GM21423 (cell line): ENCODE measurements at regions not wholly inside any gene's neighbourhood (a gene's known extent, or its start where the extent isn't known, plus 50 kb on each side); places are given as distances from the start of the nearest gene placed in this dataset.
"Not testable (repeated sequence)": the region's sequence is repeated elsewhere in the genome, so short reads cannot be mapped to it uniquely, and the experiment has no call there.

Experiments used
- ATAC-seq: cut with Tn5 transposase; IDR thresholded peaks from one replicate; pipeline ENCODE4 v1.9.1; 2021; ENCODE audit warnings: mild to moderate bottlenecking, moderate library complexity; ENCODE audit not compliant: unreplicated experiment

GRCh38 chr13:42396901-42397655 is 125.1 kb downstream of the AKAP11 start:
- ATAC-seq = no peak

- no peak for ATAC-seq
Measured at GRCh38 chr13:42398533-42398932, 126.6 kb downstream of the AKAP11 start.

- no peak for ATAC-seq
Measured at GRCh38 chr13:42400188-42400833, 128.4 kb downstream of the AKAP11 start.

GRCh38 chr13:42401376-42401775 is 129.4 kb downstream of the AKAP11 start:
- no peak for ATAC-seq

- ATAC-seq = peak; percentile 73
Measured at GRCh38 chr13:42405665-42406390, 133.9 kb downstream of the AKAP11 start.

DNA sequence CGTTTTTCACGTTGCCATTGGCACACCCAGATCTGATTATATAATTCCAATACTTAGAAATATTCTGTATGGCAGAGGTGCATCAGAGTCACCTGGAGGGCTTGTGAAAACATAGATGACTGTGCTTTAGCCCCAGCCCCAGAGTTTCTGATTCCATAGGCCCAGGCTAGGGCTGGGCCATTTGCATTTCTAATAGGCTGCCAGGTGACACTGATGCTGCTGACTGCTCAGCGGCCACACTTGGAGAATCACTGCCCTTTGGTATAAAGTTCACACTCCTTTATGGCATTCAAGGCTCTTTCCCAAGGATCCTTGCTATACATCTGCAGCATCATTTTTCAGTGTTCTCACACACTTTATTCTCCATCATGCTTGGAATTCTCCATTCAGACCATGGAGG is 137.1 kb downstream of the AKAP11 start:
- ATAC-seq = no peak

DNA sequence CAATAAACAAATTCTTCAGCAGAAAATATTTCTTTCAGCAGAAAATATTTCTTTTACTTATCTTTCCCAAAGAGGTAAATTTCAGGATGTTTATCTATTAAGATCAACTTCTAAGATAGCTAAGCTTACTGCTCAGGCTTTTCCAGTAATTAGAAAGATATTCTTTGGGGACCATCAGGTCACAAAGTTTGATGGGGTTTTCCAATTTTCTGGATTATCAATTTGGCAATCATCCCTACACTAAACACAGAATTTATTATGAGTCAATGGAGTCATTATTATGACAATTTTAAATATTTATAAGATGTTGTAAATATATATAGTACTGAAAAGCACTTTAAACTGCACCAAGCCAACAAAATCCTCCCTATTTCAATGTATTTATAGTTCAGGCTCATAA is 137.6 kb downstream of the AKAP11 start:
- no peak for ATAC-seq

GRCh38 chr13:42412812-42413483 is 141.0 kb downstream of the AKAP11 start:
- ATAC-seq = peak; percentile 53

- no peak for ATAC-seq
Measured at GRCh38 chr13:42413484-42413815, 141.5 kb downstream of the AKAP11 start.

DNA sequence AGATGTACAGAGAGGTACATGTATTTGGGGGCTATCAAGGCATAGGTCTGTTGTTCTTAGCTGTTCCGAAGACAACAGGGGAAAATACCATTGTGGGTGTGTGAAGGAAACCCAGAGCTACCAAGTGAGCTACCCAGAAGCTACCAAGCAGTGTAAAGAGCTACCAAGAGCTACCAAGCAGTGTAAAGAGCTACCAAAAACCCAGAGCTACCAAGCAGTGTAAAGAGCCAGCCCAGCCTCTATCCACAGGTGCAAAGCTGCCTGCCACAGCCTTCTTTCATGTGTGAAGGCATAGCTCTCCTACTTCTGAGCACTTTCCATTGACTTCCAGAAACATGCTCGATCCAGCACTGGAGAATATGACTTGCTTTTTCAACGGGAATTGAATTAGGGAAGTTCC is 145.7 kb downstream of the AKAP11 start:
- ATAC-seq = no peak

DNA sequence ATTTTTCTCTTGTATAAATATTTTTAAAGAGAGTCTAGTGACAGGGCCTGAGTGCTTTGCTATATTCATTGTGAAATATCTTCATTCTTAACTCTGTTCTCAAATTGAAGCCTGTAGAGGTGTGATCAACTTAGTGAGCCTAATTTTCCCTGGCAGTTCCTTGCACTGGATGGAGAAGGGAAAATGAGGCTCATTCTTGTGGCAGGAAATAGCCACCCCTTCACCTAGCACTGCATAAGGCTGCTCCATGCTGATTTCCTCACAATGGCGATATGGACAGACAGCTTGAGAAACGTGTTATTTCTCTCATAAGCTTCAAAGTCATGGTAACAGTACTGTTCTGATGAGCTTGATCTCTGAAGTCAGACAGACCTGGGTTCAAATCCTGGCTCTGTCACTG is 146.2 kb downstream of the AKAP11 start:
- ATAC-seq = no peak

DNA sequence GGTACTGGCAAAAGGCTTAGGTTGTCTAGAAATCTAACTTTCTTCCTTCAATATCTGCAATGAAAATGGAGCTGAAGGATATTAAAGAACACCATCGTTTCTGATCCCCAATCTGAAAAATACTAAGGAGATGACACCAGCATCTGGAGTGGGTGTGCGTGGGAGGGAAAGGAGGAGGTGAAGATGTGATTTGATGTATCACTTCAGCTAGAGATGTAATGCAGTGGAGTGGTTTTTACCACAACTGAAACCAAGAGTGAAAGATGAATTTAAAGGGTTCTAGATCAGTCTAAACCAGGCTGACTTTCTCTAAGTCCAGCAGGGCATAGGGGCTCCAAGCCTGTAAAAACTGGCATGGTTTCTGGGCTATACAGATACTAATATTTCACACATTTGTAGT is 148.4 kb downstream of the AKAP11 start:
- peak; percentile 80 for ATAC-seq

GRCh38 chr13:42422681-42423080 is 150.7 kb downstream of the AKAP11 start:
- ATAC-seq = no peak

- ATAC-seq = no peak
Measured at GRCh38 chr13:42424182-42424581, 149.8 kb upstream of the TNFSF11 start.

- ATAC-seq = no peak
Measured at GRCh38 chr13:42445354-42445753, 128.6 kb upstream of the TNFSF11 start.

GRCh38 chr13:42446597-42446996 is 127.4 kb upstream of the TNFSF11 start:
- not testable (repeated sequence) for ATAC-seq

DNA sequence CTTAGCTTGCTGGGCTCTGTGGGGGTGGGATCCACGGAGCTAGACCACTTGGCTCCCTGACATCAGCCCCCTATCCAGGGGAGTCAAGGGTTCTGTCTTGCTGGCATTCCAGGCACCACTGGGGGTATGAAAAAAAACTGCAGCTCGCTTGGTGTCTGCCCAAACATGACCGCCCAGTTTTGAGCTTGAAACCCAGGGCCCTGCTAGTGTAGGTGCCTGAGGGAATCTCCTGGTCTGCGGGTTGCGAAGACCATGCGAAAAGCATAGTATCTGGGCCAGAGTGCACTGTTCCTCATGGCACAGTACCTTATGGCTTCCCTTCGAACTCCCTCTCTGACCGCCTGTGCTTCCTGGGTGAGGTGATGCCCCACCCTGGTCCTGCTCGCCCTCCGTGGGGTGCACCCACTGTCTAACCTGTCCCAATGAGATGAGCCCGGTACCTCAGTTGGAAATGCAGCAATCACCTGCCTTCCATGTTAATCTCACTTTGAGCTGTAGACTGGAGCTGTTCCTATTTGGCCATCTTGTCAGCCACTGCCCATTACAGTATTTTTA is 120.8 kb upstream of the TNFSF11 start:
- ATAC-seq = no peak

DNA sequence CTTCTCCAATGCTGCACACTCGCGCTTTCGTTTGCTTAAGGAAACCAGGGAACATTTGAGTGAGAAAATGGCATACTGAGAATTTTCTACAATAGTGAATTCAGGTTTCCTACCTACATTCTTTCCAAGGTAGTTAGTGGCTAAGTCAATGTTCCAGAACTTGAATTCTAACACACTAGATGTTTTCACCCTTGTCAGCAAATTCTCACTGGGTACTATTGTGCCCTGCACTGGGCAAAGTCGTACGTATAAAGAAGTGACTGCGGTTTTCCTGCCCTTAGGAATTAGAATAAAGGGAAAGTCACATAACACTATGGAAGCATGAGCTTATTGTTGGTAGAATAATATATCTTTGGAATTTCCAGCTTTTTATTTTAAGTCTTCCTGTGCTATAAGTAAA is 119.2 kb upstream of the TNFSF11 start:
- no peak for ATAC-seq

GRCh38 chr13:42458193-42458592 is 115.8 kb upstream of the TNFSF11 start:
- no peak for ATAC-seq

- ATAC-seq = no peak
Measured at GRCh38 chr13:42466123-42466522, 107.8 kb upstream of the TNFSF11 start.

GRCh38 chr13:42466609-42467008 is 107.3 kb upstream of the TNFSF11 start:
- ATAC-seq = no peak
